ENCODE measurements at regions not wholly inside any gene's neighbourhood (a gene's known extent, or its start where the extent isn't known, plus 50 kb on each side); places are given as distances from the start of the nearest gene placed in this dataset.

DNA sequence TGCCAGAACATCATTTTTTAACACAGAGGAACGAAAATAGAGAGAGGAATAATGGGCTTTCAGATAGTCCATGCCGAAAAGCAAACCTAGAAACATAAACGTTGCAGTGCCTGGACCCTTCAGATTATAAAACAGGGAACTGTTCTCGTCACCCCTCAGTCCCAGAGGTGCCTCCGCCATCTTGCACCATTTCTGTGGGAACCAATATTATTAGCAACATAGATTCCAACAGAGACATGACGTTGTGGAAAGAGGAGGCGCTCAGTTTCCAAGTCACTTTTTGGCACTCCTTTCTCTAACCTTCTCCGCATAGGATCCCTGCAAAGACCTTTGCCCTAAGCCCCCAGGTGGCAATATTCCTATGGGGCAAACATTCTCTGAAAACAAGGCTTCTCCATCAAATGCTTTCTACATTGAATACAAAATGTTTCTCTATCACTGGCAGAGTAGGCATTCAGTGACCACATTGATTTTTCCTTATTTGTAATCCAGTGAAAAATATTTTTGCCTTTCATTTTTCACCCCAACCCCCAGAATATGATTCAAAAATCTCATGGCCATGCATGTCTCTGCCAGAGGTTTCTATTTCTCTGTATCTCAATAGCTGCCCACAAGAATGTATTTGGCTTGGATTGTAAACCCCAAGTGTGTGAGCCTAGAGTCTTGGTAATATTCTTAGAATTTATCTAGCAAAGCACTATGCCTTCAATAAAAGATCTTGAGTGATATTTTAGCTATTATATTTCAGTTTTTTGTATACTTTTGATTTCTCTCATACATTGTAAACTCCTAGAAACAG lies 500.8 kb upstream of the WWC1 start:
- DNase-seq (ENCODE audit: insufficient read length, low spot score): no peak
- TF ChIP-seq POLR2A (IDR thresholded peaks at IDR 0.05; ENCODE audit: low read depth, low read length): no peak
- no peak for FAIRE-seq

DNA sequence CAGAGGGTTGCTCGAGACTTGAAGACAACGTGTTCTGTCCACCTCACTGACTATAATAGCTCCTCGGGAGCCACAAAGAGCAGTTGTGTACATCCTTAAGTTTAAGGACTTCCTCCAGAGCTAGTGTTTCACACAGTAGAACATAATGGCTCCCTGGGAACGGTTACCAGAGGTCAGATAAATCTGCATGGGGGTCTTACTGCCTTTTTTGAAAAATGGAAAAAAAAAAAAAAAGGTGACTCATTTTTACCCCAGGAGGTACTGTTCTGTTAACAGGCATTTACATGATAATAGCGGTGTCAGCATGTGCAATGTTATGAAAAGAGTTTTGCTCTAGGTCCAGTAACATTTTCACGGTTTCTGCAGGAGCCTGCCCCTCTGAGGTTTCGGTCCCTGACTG lies 498.9 kb upstream of the WWC1 start:
- TF ChIP-seq POLR2A (IDR thresholded peaks at IDR 0.05; ENCODE audit: low read depth, low read length): no peak
- DNase-seq (ENCODE audit: insufficient read length, low spot score) (no peak), FAIRE-seq (no peak)

GRCh38 chr5:167793700-167794099 lies 497.7 kb upstream of the WWC1 start:
- DNase-seq (ENCODE audit: insufficient read length, low spot score) (no peak), FAIRE-seq (no peak)
- TF ChIP-seq POLR2A (IDR thresholded peaks at IDR 0.05; ENCODE audit: low read depth, low read length): no peak

DNA sequence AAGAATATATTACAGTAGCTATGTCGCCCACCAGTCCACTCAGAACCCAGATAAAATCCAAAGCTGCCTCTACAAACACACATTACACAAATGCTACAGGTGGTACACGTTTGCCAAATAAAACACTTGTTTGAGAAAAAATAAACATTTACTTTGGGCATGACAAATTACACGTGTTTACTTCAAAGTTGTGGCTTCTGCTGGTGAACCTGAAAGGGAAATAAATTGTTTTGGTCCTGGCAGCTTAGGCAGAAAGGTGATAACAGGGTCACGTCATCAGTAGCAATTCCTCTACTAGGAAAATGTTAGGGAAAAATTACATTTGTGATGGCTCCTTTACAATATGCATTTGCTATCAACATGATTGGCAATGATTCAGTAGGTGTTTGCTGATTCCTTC lies 497.3 kb upstream of the WWC1 start:
- DNase-seq (ENCODE audit: insufficient read length, low spot score): no peak
- TF ChIP-seq POLR2A (IDR thresholded peaks at IDR 0.05; ENCODE audit: low read depth, low read length): no peak
- no peak for FAIRE-seq

DNA sequence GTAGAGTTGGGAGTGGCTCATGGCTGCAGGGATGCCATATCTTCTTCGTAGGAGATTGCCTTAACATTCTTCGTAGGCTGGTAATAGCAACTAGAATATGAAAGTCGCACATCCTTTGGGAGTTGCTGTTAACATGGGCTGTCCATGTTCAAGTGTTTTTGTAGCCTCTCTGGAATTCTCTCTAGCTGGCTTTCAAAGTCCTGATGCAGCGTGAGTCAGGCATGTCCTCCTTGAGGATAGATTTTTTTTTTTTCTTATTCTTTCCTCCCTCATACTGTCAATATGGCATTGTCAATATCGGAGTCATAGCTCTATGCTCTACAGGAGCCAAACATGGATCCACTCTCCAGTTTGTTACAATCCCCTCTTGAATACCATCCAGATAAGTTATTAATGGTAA lies 494.8 kb upstream of the WWC1 start:
- TF ChIP-seq POLR2A (IDR thresholded peaks at IDR 0.05; ENCODE audit: low read depth, low read length): no peak
- DNase-seq (ENCODE audit: insufficient read length, low spot score) (no peak), FAIRE-seq (no peak)

- DNase-seq (ENCODE audit: insufficient read length, low spot score): no peak
- no peak for TF ChIP-seq POLR2A (IDR thresholded peaks at IDR 0.05; ENCODE audit: low read depth, low read length)
- no peak for FAIRE-seq
These were observed 493.5 kb upstream of the WWC1 start for GRCh38 chr5:167797933-167798332.

- FAIRE-seq (no peak), DNase-seq (ENCODE audit: insufficient read length, low spot score) (no peak)
- no peak for TF ChIP-seq POLR2A (IDR thresholded peaks at IDR 0.05; ENCODE audit: low read depth, low read length)
These were observed 493.0 kb upstream of the WWC1 start for GRCh38 chr5:167798448-167798847.

DNA sequence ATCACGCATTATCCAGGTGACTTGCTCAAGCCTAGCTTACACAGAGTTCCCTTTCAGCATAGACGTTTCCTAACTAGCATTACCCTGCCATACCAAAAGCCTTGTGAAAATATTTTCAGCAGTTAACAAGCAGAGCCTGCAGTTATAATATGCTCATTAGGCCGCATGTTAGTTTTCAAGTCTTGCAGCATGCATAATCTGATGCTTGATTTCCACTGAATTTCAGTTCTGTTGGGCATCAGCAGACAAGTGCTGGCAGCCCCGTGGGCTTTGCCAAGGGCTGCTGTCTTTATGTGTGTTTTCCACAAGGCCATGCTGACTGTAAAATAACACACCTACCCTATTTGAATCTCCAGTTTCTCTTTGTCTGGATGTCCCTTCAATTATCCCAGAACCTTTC lies 491.0 kb upstream of the WWC1 start:
- no peak for TF ChIP-seq POLR2A (IDR thresholded peaks at IDR 0.05; ENCODE audit: low read depth, low read length)
- FAIRE-seq (no peak), DNase-seq (ENCODE audit: insufficient read length, low spot score) (no peak)

DNA sequence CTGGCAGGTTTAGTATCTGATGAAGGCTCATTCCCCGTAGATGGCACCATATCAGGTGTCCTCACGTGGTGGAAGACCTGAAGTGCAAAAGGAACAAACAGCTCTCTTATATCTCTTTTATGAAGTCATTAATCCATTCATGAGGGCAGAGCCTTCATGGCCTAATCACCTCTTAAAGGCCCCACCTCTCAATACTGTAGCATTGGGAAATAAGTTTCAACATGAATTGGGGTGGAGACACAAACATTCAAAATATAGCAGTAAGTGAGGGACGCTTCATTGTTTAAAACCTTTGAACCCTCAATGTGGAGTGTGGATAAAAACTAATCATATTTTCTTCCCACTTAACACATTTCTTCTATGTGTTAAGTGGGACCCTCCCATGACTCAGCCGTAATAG lies 489.4 kb upstream of the WWC1 start:
- DNase-seq (ENCODE audit: insufficient read length, low spot score) (no peak), FAIRE-seq (no peak)
- no peak for TF ChIP-seq POLR2A (IDR thresholded peaks at IDR 0.05; ENCODE audit: low read depth, low read length)

- TF ChIP-seq POLR2A (IDR thresholded peaks at IDR 0.05; ENCODE audit: low read depth, low read length): no peak
- FAIRE-seq: no peak
- no peak for DNase-seq (ENCODE audit: insufficient read length, low spot score)
These were observed 488.6 kb upstream of the WWC1 start for GRCh38 chr5:167802755-167803431.

DNA sequence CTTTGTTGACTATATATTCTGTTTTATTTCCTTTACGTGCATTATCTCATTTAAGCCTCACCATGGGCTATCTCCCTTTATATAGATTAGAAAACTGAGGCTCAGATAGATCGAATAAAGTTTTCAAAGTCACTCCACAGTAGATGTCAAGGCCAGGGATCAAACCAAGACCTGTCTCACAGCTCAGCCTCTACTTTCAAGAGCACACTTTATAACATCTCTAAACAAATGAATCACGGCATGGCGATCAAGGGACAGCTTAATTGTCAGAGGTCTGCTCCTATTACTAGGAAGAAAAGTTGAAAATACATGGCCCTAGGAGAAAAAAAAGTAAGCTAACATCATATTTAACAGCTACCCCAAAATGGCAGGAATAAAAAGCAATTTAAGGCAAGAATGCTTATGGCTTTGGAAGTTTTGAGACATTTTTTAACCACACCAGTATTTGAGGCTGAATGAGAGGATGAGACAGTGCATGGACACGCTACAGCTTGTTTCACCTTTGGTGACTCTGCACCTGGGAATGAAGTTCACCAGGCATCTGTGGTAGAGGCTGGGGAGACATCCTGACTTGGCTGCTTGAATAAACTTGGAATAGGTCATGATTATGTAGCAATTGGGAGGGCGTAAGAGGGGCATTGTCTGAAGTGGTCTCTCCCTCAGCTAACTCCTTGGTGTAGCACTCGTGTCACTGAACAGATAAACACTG lies 486.8 kb upstream of the WWC1 start:
- FAIRE-seq (no peak), DNase-seq (ENCODE audit: insufficient read length, low spot score) (no peak)
- TF ChIP-seq POLR2A (IDR thresholded peaks at IDR 0.05; ENCODE audit: low read depth, low read length): no peak

- FAIRE-seq (no peak), DNase-seq (ENCODE audit: insufficient read length, low spot score) (no peak)
- TF ChIP-seq POLR2A (IDR thresholded peaks at IDR 0.05; ENCODE audit: low read depth, low read length): no peak
These were observed 480.9 kb upstream of the WWC1 start for GRCh38 chr5:167810573-167810972.

DNA sequence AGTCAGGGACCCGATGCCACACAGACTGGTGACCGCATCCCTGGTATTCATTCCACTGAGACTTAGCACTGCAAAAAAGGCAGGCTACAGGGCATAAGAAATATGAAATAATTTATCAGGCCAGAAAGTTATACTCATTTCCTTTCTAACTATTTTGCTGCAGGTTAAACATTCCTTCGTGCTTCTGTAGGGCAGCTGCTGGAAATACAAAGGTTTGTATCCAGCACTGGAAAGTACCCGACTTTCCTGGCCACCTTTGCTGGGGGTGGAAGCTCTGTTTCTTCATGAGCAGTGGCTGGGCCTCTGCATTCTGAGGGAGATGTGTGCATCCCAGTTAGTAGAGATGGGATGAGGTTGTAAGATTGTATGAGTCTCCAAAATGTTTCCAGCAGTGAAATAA lies 478.6 kb upstream of the WWC1 start:
- no peak for TF ChIP-seq POLR2A (IDR thresholded peaks at IDR 0.05; ENCODE audit: low read depth, low read length)
- DNase-seq (ENCODE audit: insufficient read length, low spot score) (no peak), FAIRE-seq (no peak)

DNA sequence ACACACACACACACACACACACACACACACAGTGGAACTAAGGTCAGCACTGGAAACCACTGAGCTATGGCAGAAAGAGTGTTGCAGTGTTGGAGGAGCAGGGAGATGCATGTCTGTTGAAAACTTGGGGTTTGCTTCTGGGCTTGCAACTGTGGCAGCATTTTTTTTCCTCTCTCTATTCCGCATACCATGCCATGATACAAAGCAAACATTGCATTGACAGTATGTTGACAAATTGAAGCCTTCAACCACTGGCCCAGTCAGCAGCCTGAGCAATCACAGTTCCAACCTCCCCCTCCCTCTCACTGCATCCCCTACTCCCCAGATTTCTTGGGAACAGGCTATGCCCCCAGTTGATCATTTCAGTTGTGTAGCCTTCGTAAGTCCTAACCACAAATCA lies 478.1 kb upstream of the WWC1 start:
- FAIRE-seq (no peak), DNase-seq (ENCODE audit: insufficient read length, low spot score) (no peak)
- TF ChIP-seq POLR2A (IDR thresholded peaks at IDR 0.05; ENCODE audit: low read depth, low read length): no peak

GRCh38 chr5:167814040-167814439 lies 477.4 kb upstream of the WWC1 start:
- DNase-seq (ENCODE audit: insufficient read length, low spot score): no peak
- no peak for FAIRE-seq
- TF ChIP-seq POLR2A (IDR thresholded peaks at IDR 0.05; ENCODE audit: low read depth, low read length): no peak

Data from H54 (cell line).